Activated naive CD8-positive, alpha-beta T cell treated with anti-CD3 and anti-CD28 coated beads for 36 hours (primary cell): ENCODE measurements at regions not wholly inside any gene's neighbourhood (a gene's known extent, or its start where the extent isn't known, plus 50 kb on each side); places are given as distances from the start of the nearest gene placed in this dataset.

Source experiments
- DNase-seq: peaks from one replicate; pipeline ENCODE4 v3.0.0; 2021
- H3K27ac Mint-ChIP-seq: one replicate; pipeline ENCODE4 v1.8.0; 2022; ENCODE audit warnings: mild to moderate bottlenecking, moderate library complexity, mixed read lengths
- H3K27me3 Mint-ChIP-seq: one replicate; pipeline ENCODE4 v1.8.0; 2022; ENCODE audit warnings: mild to moderate bottlenecking, mixed read lengths
- H3K36me3 Mint-ChIP-seq: one replicate; pipeline ENCODE4 v1.8.0; 2021; ENCODE audit warnings: mild to moderate bottlenecking, mixed read lengths
- H3K4me1 Mint-ChIP-seq: one replicate; pipeline ENCODE4 v1.8.0; 2021; ENCODE audit warnings: mixed read lengths
- H3K4me3 Mint-ChIP-seq: one replicate; pipeline ENCODE4 v1.8.0; 2022; ENCODE audit warnings: mild to moderate bottlenecking, moderate library complexity, mixed read lengths
- H3K9me3 Mint-ChIP-seq: one replicate; pipeline ENCODE4 v1.8.0; 2022; ENCODE audit warnings: mixed read lengths

DNA sequence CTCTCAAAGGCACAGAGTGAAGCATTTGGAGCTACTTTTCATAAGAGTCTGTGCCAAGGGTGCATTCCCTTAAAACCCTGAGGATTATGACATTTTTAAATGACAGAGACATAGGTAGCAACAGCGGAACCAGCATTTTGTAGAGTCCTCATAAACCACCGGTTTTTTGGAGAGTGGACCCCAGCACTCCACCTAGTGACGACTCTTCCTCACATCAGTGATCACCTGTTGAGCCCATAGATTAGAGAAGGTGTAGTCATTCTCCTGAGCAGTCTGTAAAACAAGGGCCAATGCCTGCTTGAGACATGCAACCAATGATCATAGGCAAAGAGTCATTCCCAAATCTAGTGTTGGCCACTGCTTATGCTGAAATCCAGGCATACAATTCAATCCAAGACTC lies 399.1 kb downstream of the GXYLT1 start:
- Mint-ChIP-seq H3K9me3 (no peaks in the 10 kb centered on the region), H3K4me1 (no peaks in the 10 kb centered on the region), H3K27me3 (no peaks in the 10 kb centered on the region), H3K4me3 (no peak overlapping the region), H3K36me3 (no peaks in the 10 kb centered on the region), H3K27ac (no peak overlapping the region)
- no peak for DNase-seq

DNA sequence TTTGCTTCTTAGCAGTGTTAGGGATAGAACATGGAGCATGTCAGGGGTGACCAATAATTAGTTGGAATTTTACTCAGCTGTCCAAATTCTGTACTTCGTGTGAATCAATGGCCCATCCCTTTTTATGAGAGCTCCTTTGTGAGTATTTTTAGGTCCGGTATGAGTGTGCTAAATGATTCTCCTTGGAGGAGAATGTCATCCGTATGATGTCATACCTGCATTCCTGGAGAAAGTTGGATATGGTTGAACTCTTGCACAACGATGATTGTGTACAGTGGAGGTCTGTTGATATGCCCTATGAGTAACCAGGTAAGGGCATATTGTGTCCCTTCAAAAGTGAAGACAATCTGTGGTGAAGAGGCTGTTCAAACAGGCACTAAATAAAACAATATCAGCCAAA lies 400.8 kb downstream of the GXYLT1 start:
- Mint-ChIP-seq H3K36me3 (no peaks in the 10 kb centered on the region), H3K4me3 (no peak overlapping the region), H3K4me1 (no peaks in the 10 kb centered on the region), H3K27me3 (no peaks in the 10 kb centered on the region), H3K9me3 (no peaks in the 10 kb centered on the region), H3K27ac (no peak overlapping the region)
- no peak for DNase-seq

DNA sequence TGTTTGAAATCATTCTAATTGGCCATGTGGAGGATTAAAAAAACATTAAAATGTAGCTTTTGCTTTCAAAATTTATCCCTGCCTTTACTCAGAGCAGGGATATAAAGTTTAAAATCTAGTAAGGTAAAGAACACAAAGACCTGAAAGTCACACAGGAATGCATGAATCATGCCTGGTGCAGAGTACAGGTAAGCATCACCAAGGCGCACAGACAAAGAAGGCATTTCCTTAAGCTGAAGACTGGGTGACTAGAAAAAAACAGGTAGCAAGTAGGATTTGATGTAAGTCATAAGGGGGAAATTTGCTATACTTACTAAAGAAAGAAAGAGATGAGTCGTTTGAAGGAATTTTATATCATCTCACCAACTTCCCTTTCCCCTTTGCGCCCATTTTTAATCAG lies 405.6 kb downstream of the GXYLT1 start:
- Mint-ChIP-seq H3K36me3 (no peaks in the 10 kb centered on the region), H3K4me3 (no peak overlapping the region), H3K9me3 (no peaks in the 10 kb centered on the region), H3K27ac (no peak overlapping the region), H3K27me3 (no peaks in the 10 kb centered on the region), H3K4me1 (no peaks in the 10 kb centered on the region)
- no peak for DNase-seq

GRCh38 chr12:41737423-41737822 lies 407.3 kb downstream of the GXYLT1 start:
- H3K36me3 Mint-ChIP-seq: no peaks in the 10 kb centered on the region
- no peak overlapping the region for H3K27ac Mint-ChIP-seq
- H3K4me3 Mint-ChIP-seq: no peak overlapping the region
- no peaks in the 10 kb centered on the region for H3K4me1 Mint-ChIP-seq
- no peaks in the 10 kb centered on the region for H3K9me3 Mint-ChIP-seq
- DNase-seq: no peak
- no peaks in the 10 kb centered on the region for H3K27me3 Mint-ChIP-seq

- no peak for DNase-seq
Measured at GRCh38 chr12:41736436-41736835, 408.2 kb downstream of the GXYLT1 start.

DNA sequence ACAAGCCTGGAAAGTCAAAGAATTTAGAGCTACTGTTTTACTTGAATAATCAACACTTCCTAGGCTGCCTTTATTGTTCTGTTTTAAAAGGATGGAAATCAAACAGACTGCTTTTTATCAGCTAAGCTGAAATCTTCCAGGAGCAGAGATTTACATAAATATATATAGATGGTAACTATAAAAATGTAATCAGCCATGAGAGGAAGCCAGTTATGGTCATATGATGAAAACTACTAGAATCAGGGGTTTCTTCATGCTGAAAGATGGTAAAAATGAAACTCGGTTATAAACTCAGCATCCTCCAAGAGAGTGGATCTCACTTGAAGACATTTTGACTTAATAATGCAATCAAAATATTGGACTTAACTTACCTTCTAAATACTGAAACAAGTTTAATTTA lies 413.0 kb downstream of the GXYLT1 start:
- H3K9me3 Mint-ChIP-seq: no peaks in the 10 kb centered on the region
- no peaks in the 10 kb centered on the region for H3K27me3 Mint-ChIP-seq
- no peaks in the 10 kb centered on the region for H3K4me1 Mint-ChIP-seq
- no peaks in the 10 kb centered on the region for H3K36me3 Mint-ChIP-seq
- H3K4me3 Mint-ChIP-seq: no peak overlapping the region
- DNase-seq: no peak
- H3K27ac Mint-ChIP-seq: no peak overlapping the region

More at GRCh38 chr12:41736436-41736835, 408.2 kb downstream of the GXYLT1 start:
- H3K27me3 Mint-ChIP-seq: no peaks in the 10 kb centered on the region
- no peaks in the 10 kb centered on the region for H3K4me1 Mint-ChIP-seq
- no peaks in the 10 kb centered on the region for H3K9me3 Mint-ChIP-seq
- no peak overlapping the region for H3K4me3 Mint-ChIP-seq
- no peaks in the 10 kb centered on the region for H3K36me3 Mint-ChIP-seq
- H3K27ac Mint-ChIP-seq: no peak overlapping the region

DNA sequence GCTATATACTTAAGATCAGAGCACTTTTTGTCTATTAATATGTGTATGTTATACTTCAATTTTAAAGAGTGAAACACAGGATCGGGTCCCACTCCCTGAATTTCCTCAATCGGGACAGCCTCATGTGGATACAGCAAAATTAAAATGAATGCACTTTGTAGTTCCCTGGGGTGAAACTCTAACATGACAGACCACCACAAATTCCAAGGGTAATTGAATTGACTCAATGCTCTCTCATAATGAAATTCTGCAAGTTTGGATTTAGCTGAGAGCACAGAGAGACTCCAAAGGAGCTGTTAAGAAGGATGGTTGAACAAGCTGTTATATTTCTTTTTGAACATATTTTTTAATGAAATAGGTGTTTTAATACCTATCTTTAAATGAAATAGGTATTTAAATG lies 413.6 kb downstream of the GXYLT1 start:
- no peak for DNase-seq
- no peaks in the 10 kb centered on the region for H3K27me3 Mint-ChIP-seq
- H3K36me3 Mint-ChIP-seq: no peaks in the 10 kb centered on the region
- H3K4me3 Mint-ChIP-seq: no peak overlapping the region
- H3K27ac Mint-ChIP-seq: no peak overlapping the region
- H3K9me3 Mint-ChIP-seq: no peaks in the 10 kb centered on the region
- H3K4me1 Mint-ChIP-seq: no peaks in the 10 kb centered on the region

DNA sequence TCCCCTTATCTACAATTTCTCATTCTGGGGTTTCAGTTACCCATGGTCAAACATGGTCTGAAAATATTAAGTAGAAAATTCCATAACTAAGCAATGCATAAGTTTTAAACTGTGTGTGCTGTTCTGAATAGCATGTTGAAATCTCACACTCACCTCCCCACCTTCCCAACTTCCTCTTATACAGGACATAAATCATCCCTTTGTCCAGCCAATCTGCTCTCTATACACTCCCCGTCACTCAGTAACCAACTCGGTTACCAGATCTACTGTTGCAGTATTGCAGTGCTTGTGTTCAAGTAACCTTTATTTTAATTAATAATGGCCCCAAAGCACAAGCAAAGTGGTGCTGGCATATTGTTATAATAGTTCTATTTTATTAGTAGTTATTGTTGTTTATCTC lies 420.5 kb downstream of the GXYLT1 start:
- Mint-ChIP-seq H3K27me3 (no peaks in the 10 kb centered on the region), H3K9me3 (no peaks in the 10 kb centered on the region), H3K4me1 (no peaks in the 10 kb centered on the region), H3K4me3 (no peak overlapping the region), H3K36me3 (no peaks in the 10 kb centered on the region), H3K27ac (no peak overlapping the region)
- no peak for DNase-seq

GRCh38 chr12:41719214-41719613 lies 425.5 kb downstream of the GXYLT1 start:
- H3K27ac Mint-ChIP-seq: no peak overlapping the region
- peaks cover 2% of the 10 kb centered on the region for H3K27me3 Mint-ChIP-seq
- H3K4me3 Mint-ChIP-seq: no peak overlapping the region

DNA sequence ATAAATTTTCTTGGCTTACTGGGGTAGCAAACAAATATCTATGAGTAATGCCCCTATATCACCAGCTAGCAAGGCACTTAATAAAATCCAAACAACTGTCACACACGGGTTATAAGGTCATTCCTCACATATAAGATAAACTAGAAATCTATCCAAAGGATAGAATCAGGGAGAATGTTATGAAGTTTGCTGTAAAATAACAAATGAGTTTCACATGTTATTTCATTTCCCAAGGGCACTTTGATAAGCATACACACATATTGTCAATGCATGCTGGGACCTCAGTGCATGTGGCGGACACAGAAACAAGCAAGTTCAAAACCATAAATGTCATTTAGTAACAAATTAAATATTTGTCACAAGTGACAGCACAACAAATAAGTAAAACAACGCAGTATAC lies 429.4 kb downstream of the GXYLT1 start:
- Mint-ChIP-seq H3K27me3 (peaks cover 2% of the 10 kb centered on the region), H3K36me3 (no peaks in the 10 kb centered on the region), H3K27ac (no peak overlapping the region), H3K4me1 (no peaks in the 10 kb centered on the region), H3K4me3 (no peak overlapping the region), H3K9me3 (no peaks in the 10 kb centered on the region)
- no peak for DNase-seq

More at GRCh38 chr12:41719214-41719613, 425.5 kb downstream of the GXYLT1 start:
- DNase-seq: no peak
- H3K4me1 Mint-ChIP-seq: no peaks in the 10 kb centered on the region
- no peaks in the 10 kb centered on the region for H3K36me3 Mint-ChIP-seq
- H3K9me3 Mint-ChIP-seq: no peaks in the 10 kb centered on the region

GRCh38 chr12:41709463-41710285 lies 435.0 kb downstream of the GXYLT1 start:
- no peaks in the 10 kb centered on the region for H3K4me1 Mint-ChIP-seq
- H3K27me3 Mint-ChIP-seq: no peaks in the 10 kb centered on the region
- no peaks in the 10 kb centered on the region for H3K9me3 Mint-ChIP-seq
- no peak overlapping the region for H3K4me3 Mint-ChIP-seq
- H3K27ac Mint-ChIP-seq: no peak overlapping the region
- DNase-seq: no peak
- no peaks in the 10 kb centered on the region for H3K36me3 Mint-ChIP-seq

DNA sequence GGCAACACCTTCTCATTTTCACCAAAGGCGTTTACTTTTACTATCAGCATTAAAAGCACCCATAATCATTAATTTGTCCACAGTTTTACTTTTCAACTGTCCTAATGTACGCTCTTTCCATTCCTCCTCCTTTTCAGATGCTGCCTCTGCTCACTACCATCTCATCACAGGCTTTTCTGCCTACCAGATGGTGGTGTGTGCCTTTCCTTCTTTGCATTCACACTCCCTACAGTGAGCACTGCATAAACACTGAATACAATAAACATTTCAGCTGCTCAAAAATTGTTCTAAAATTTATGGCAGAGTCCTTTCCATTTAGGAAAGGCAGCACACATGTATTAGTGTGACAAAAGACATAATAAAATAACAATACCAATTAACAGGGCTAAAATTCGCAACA lies 435.7 kb downstream of the GXYLT1 start:
- H3K27me3 Mint-ChIP-seq: no peaks in the 10 kb centered on the region
- no peak overlapping the region for H3K27ac Mint-ChIP-seq
- no peak for DNase-seq
- no peaks in the 10 kb centered on the region for H3K36me3 Mint-ChIP-seq
- no peaks in the 10 kb centered on the region for H3K9me3 Mint-ChIP-seq
- no peaks in the 10 kb centered on the region for H3K4me1 Mint-ChIP-seq
- H3K4me3 Mint-ChIP-seq: no peak overlapping the region

DNA sequence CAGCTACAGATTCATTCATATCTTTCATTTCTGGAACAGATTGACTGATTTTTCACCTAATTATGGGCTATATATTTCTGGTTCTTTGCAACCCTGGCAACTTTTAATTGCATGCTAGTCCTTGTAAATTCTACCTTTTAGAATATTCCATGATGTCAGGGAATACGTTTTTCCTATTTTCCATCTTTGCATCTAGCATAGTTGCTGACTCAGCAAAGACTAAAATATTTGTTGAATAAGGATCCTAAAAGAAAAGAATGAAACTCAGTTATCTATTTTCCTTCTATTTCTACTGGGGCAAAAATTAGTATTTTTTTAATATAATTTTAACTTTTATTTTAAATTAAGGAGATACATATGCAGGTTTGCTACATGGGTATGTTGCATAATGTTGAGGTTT lies 438.3 kb downstream of the GXYLT1 start:
- Mint-ChIP-seq H3K4me3 (no peak overlapping the region), H3K27me3 (no peaks in the 10 kb centered on the region), H3K4me1 (no peaks in the 10 kb centered on the region), H3K27ac (no peak overlapping the region), H3K9me3 (no peaks in the 10 kb centered on the region), H3K36me3 (no peaks in the 10 kb centered on the region)
- DNase-seq: no peak

DNA sequence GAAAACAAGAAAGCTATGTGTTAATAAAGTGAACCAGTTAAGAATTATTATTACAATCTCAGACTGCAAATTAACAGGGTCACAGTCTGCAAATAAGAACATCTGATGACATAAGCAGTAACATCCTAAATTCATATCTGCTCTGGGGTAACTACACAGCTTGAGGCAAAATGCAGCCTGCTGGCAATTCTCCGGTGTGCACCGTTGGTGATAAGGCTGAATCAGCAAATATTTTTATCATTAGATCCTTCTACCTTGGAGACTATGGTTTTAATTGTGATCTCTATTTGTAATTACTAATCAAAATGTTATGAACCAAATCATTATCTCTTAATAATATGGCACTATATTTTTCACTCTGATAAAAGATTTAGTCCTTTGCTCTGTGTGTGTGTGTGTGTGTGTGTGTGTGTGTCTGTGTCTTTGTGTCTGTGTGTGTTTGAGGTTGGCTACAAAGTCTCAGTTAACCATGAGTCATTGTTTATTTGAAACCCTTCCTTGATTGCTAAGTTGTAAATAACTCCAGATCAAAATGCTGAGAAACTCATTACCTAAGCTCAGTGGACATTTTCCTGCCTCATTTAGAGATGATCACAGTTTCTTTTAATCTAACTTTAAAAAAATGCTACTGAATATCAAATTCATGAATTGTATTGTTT lies 442.6 kb downstream of the GXYLT1 start:
- Mint-ChIP-seq H3K36me3 (no peaks in the 10 kb centered on the region), H3K4me3 (no peak overlapping the region), H3K4me1 (no peaks in the 10 kb centered on the region), H3K9me3 (no peaks in the 10 kb centered on the region), H3K27me3 (no peaks in the 10 kb centered on the region), H3K27ac (no peak overlapping the region)
- no peak for DNase-seq

DNA sequence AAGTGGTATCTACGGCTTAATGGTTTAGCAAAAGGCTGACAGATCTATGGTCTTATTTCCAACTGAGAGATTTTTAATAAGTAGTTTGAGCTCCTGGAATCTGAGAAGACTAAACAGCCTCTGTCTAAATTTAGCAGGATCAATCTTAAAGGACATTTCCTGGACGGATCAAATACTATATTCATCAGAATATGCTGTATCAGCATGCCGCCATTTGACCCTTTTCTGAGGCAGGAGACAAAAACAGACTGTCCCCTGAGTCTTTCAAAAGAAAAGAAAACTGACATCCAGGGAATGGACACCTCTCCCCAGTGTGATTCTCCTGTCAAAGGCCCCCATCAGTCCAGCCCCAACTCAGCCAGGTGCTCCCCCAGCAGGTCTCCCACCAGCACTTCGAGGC lies 443.7 kb downstream of the GXYLT1 start:
- no peak overlapping the region for H3K27ac Mint-ChIP-seq

GRCh38 chr12:41699658-41700057 lies 445.0 kb downstream of the GXYLT1 start:
- Mint-ChIP-seq H3K4me3 (no peak overlapping the region), H3K27ac (no peak overlapping the region), H3K36me3 (no peaks in the 10 kb centered on the region), H3K4me1 (no peaks in the 10 kb centered on the region), H3K9me3 (no peaks in the 10 kb centered on the region), H3K27me3 (no peaks in the 10 kb centered on the region)
- DNase-seq: no peak

More for the DNA sequence above, 443.7 kb downstream of the GXYLT1 start:
- Mint-ChIP-seq H3K27me3 (no peaks in the 10 kb centered on the region), H3K4me3 (no peak overlapping the region), H3K4me1 (no peaks in the 10 kb centered on the region), H3K9me3 (no peaks in the 10 kb centered on the region), H3K36me3 (no peaks in the 10 kb centered on the region)
- DNase-seq: no peak
